ENCODE measurements at regions not wholly inside any gene's neighbourhood (a gene's known extent, or its start where the extent isn't known, plus 50 kb on each side); places are given as distances from the start of the nearest gene placed in this dataset.

DNA sequence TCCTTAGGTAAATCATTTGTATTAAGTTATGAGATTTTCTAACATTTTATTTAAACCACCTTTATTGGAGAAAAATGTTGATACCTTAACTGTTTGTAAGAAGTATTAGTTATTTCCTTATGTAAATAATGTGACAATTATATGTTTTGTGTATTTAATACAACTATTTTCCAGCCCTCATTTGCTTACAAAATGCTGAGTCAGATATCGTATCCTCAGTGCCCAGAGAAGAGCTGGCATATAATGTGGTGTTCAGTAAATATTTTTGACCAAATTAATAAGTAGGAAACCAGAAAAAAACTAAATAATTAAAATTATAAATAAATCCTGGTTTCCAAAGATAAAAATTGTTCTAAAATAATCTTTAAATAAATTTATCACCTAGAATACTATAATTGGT is 140.2 kb upstream of the PCDH17 start:
- no peak for DNase-seq
- Histone ChIP-seq H3K9me3 (peaks cover 0 to 5% (median 0%) of the 10 kb centered on the region in 12 donors), H3K27ac (no peak overlapping the region), H3K4me3 (no peak overlapping the region), H3K4me1 (no peaks in the 10 kb centered on the region), H3K36me3 (no peaks in the 10 kb centered on the region), H3K27me3 (no peaks in the 10 kb centered on the region)
- ATAC-seq = no peak
- WGBS, 4 donors = 73 to 85% (median 79%) methylated on average over 1 of the region's 1 CpG
- intact Hi-C loops (cut with DNase I) = no loop called here
- TF ChIP-seq POLR2A (IDR thresholded peaks at IDR 0.05) = no peak
- TF ChIP-seq, protein P1, sequence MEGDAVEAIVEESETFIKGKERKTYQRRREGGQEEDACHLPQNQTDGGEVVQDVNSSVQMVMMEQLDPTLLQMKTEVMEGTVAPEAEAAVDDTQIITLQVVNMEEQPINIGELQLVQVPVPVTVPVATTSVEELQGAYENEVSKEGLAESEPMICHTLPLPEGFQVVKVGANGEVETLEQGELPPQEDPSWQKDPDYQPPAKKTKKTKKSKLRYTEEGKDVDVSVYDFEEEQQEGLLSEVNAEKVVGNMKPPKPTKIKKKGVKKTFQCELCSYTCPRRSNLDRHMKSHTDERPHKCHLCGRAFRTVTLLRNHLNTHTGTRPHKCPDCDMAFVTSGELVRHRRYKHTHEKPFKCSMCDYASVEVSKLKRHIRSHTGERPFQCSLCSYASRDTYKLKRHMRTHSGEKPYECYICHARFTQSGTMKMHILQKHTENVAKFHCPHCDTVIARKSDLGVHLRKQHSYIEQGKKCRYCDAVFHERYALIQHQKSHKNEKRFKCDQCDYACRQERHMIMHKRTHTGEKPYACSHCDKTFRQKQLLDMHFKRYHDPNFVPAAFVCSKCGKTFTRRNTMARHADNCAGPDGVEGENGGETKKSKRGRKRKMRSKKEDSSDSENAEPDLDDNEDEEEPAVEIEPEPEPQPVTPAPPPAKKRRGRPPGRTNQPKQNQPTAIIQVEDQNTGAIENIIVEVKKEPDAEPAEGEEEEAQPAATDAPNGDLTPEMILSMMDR (IDR thresholded peaks at IDR 0.05) = no peak

DNA sequence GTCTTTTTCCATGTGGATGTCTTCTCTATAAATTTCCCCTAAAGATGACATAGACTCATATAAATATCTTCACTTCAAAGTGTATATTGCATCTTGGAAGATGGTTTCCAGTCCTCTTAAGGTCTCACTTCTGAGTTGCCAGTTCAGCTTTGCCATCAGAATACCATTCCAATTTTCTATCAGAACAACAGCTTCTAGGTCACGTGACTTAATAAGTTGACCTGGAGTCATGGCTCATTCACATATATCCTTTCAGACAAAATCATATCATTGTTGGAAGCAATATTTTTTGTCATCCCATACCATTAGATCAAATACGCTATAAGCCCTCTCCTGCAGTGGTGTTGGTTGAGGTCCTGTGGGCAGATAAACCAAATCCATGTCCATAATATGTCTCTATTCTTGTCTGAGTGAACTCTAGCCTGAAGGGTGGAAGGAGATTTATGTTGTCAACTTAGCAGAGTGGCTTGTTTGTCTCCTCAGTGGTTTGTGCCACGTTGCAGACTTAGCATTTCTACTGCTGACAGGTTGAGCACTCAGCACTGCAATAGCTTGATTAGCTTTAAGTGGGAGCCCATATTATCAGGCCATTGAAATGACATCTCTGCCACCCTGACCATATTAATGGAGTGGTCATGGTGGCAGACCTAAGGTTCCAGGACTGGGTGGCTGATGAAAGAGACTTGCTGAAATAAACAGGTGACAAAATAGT is 123.6 kb upstream of the PCDH17 start:
- no peak overlapping the region for H3K4me3 ChIP-seq
- DNase-seq = no peak
- H3K9me3 ChIP-seq = no peaks in the 10 kb centered on the region
- no peaks in the 10 kb centered on the region for H3K36me3 ChIP-seq
- no peak for ATAC-seq
- H3K27ac ChIP-seq = no peak overlapping the region
- H3K4me1 ChIP-seq = no peaks in the 10 kb centered on the region
- 49 to 54% (median 51%) methylated on average over 3 of the region's 3 CpGs for WGBS, 4 donors
- no peak for TF ChIP-seq POLR2A (IDR thresholded peaks at IDR 0.05)
- TF ChIP-seq, protein P1 (IDR thresholded peaks at IDR 0.05) = no peak
- H3K27me3 ChIP-seq = no peaks in the 10 kb centered on the region
- intact Hi-C loops (cut with DNase I) = no loop called here

DNA sequence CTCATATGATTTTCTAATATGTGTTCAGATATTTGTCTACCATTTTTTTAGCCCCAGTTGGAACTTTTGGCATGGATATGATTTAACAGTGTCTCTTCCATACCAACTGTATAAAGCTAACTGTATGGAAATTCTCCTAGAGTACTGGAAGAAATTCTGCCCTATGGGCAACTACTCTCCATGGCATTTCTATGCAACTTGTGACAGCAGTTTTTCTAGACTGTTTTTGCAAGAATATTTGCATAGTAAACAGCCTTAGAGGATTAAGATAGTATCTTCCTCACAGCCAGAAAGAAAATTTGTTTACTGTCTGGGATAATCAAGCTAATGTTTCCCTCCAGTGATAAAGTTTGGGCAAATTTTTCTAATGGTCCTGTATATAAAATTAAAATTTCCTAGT is 119.9 kb upstream of the PCDH17 start:
- TF ChIP-seq, protein P1 (IDR thresholded peaks at IDR 0.05) = no peak
- TF ChIP-seq POLR2A (IDR thresholded peaks at IDR 0.05) = no peak
- intact Hi-C loops (cut with DNase I) = no loop called here
- Histone ChIP-seq H3K36me3 (no peaks in the 10 kb centered on the region), H3K27ac (no peak overlapping the region), H3K4me3 (no peak overlapping the region), H3K4me1 (no peaks in the 10 kb centered on the region), H3K27me3 (no peaks in the 10 kb centered on the region), H3K9me3 (no peaks in the 10 kb centered on the region)
- DNase-seq (no peak), ATAC-seq (no peak)

DNA sequence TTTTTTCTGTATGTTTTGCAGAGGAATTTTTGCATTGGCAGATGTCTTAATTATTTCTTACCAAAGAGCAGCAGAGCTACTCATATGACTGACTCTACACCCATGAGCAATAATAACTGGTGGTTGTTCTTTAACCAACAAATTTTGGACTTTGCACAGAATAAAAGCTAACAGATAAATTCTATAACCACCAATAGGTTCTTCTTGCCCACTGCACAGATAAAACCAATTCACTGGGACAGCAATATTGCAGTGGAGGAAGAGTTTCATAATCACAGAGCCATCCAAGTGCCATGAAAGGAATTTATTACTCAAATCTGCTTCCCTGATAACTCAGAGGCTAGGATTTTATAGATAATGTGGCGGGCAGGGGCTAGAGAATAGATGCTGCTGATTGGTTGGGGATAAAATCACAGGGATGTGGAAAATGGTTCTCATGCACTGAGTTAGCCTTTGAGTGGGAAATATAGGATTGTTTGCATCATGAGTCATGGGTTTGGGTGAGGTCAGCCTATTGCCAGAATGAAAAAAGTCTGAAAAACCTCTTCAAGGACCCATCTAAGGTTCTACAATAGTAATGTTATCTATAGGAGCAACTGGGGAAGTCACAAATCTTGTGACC is 104.3 kb upstream of the PCDH17 start:
- Histone ChIP-seq H3K27ac (no peak overlapping the region), H3K9me3 (peaks cover 0 to 23% (median 2%) of the 10 kb centered on the region in 12 donors), H3K27me3 (no peaks in the 10 kb centered on the region), H3K4me3 (no peak overlapping the region), H3K36me3 (no peaks in the 10 kb centered on the region), H3K4me1 (no peaks in the 10 kb centered on the region)
- no peak for TF ChIP-seq POLR2A (IDR thresholded peaks at IDR 0.05)
- ATAC-seq (no peak), DNase-seq (no peak)
- 56 to 68% (median 61%) methylated on average over 1 of the region's 1 CpG for WGBS, 4 donors
- intact Hi-C loops (cut with DNase I) = no loop called here

DNA sequence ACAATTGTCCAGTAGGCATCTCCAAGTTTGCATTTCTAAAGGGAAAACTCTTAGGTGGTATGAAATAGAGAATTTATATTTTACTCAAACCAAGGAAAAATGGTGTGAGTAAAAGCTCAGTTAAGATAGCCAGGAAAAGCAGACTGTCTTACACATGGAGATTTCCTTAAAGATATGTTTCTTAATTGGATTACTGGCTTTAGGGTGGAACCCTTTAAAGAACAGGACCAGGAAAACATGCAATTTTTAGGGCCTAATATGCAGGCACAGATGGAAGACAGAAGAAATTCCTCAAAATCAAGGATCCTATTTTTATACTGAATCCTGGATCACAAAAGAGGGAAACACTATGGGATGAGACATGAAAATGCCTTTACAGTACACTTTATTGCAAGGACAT is 100.3 kb upstream of the PCDH17 start:
- no peak for DNase-seq
- intact Hi-C loops (cut with DNase I) = no loop called here
- Histone ChIP-seq H3K27me3 (no peaks in the 10 kb centered on the region), H3K9me3 (peaks cover 0 to 20% (median 2%) of the 10 kb centered on the region in 12 donors), H3K36me3 (no peaks in the 10 kb centered on the region), H3K4me3 (no peak overlapping the region), H3K27ac (no peak overlapping the region), H3K4me1 (no peaks in the 10 kb centered on the region)
- TF ChIP-seq, protein P1 (IDR thresholded peaks at IDR 0.05) = no peak
- no peak for TF ChIP-seq POLR2A (IDR thresholded peaks at IDR 0.05)
- no peak for ATAC-seq
